RPMI8226 (cell line): ENCODE measurements at regions not wholly inside any gene's neighbourhood (a gene's known extent, or its start where the extent isn't known, plus 50 kb on each side); places are given as distances from the start of the nearest gene placed in this dataset.

Experiments
- DNase-seq: peaks from one replicate; pipeline ENCODE4 v3.0.0-alpha.2; 2015

- no peak for DNase-seq
Measured at GRCh38 chr12:107565551-107565950, 120.0 kb upstream of the PWP1 start.

- DNase-seq = no peak
Measured at GRCh38 chr12:107567876-107568619, 117.6 kb upstream of the PWP1 start.

GRCh38 chr12:107568718-107569117, 116.9 kb upstream of the PWP1 start:
- no peak for DNase-seq

GRCh38 chr12:107570721-107571120, 114.9 kb upstream of the PWP1 start:
- DNase-seq = no peak

GRCh38 chr12:107571492-107571891, 114.1 kb upstream of the PWP1 start:
- no peak for DNase-seq

GRCh38 chr12:107574691-107575090, 110.9 kb upstream of the PWP1 start:
- DNase-seq = no peak

- DNase-seq = no peak
Measured at GRCh38 chr12:107580750-107581618, 104.6 kb upstream of the PWP1 start.

- DNase-seq = no peak
Measured at GRCh38 chr12:107581619-107582015, 104.0 kb upstream of the PWP1 start.

GRCh38 chr12:107583551-107583950, 102.0 kb upstream of the PWP1 start:
- DNase-seq = no peak

- DNase-seq = no peak
Measured at GRCh38 chr12:107584563-107584962, 101.0 kb upstream of the PWP1 start.

GRCh38 chr12:107586256-107586970, 99.2 kb upstream of the PWP1 start:
- DNase-seq = no peak

GRCh38 chr12:107590413-107590812, 95.2 kb upstream of the PWP1 start:
- no peak for DNase-seq

- no peak for DNase-seq
Measured at GRCh38 chr12:107590814-107591375, 94.7 kb upstream of the PWP1 start.

- DNase-seq = peak; percentile 13
Measured at GRCh38 chr12:107593713-107594381, 91.8 kb upstream of the PWP1 start.

GRCh38 chr12:107594995-107595394, 90.6 kb upstream of the PWP1 start:
- no peak for DNase-seq

GRCh38 chr12:107597695-107598410, 87.7 kb upstream of the PWP1 start:
- DNase-seq = no peak

- no peak for DNase-seq
Measured at GRCh38 chr12:107598906-107599305, 86.7 kb upstream of the PWP1 start.

GRCh38 chr12:107600581-107601144, 84.9 kb upstream of the PWP1 start:
- no peak for DNase-seq

GRCh38 chr12:107602446-107602845, 83.2 kb upstream of the PWP1 start:
- DNase-seq = no peak

- DNase-seq = no peak
Measured at GRCh38 chr12:107605293-107605692, 80.3 kb upstream of the PWP1 start.
